ENCODE measurements at regions not wholly inside any gene's neighbourhood (a gene's known extent, or its start where the extent isn't known, plus 50 kb on each side); places are given as distances from the start of the nearest gene placed in this dataset.

- no peaks in the 10 kb centered on the region for H3K36me3 ChIP-seq
- no peaks in the 10 kb centered on the region for H3K27me3 ChIP-seq (replicated peaks)
- H3K9me3 ChIP-seq (replicated peaks), result peaks cover 2% of the 10 kb centered on the region; the same call in 1 of the 2 replicates
- H3K4me3 ChIP-seq, result no peak overlapping the region
- no peak for DNase-seq (ENCODE audit: low read depth in 1 of 2, low spot score in 2 of 2)
- no peaks in the 10 kb centered on the region for H3K4me1 ChIP-seq (replicated peaks)
- H3K27ac ChIP-seq, result no peak overlapping the region
Measured at GRCh38 chr3:109618766-109619378, 281.5 kb upstream of the DPPA4 start.

DNA sequence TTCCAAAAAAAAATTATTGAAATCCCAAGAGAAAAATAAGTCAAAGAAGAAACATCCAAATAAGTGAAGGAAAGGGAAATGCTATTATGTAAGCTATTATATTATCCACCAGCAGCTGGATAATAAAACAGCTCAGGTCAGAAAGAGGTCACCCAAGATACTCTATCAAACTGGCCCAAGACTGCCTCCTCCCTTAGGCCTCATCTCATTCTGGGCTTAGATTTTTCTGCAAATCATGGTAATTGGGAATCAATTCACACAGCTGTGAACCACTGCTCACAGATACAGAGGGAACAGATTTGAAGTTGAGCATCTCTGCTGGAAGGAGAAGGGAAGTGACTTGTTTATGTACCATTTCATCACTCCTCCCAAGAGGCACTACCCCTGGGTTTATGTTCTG lies 294.6 kb upstream of the DPPA4 start:
- Histone ChIP-seq H3K4me3 (no peak overlapping the region), H3K27me3 (replicated peaks) (no peaks in the 10 kb centered on the region), H3K36me3 (no peaks in the 10 kb centered on the region), H3K9me3 (replicated peaks) (no peaks in the 10 kb centered on the region), H3K4me1 (replicated peaks) (no peaks in the 10 kb centered on the region), H3K27ac (no peak overlapping the region)
- no peak for DNase-seq (ENCODE audit: low read depth in 1 of 2, low spot score in 2 of 2)

GRCh38 chr3:109640146-109640652 lies 302.9 kb upstream of the DPPA4 start:
- no peak for DNase-seq (ENCODE audit: low read depth in 1 of 2, low spot score in 2 of 2)

GRCh38 chr3:109642025-109642424 lies 304.7 kb upstream of the DPPA4 start:
- no peak for DNase-seq (ENCODE audit: low read depth in 1 of 2, low spot score in 2 of 2)
- H3K27ac ChIP-seq, result no peak overlapping the region
- no peaks in the 10 kb centered on the region for H3K27me3 ChIP-seq (replicated peaks)
- no peaks in the 10 kb centered on the region for H3K4me1 ChIP-seq (replicated peaks)
- no peaks in the 10 kb centered on the region for H3K9me3 ChIP-seq (replicated peaks)
- no peak overlapping the region for H3K4me3 ChIP-seq
- no peaks in the 10 kb centered on the region for H3K36me3 ChIP-seq

More at GRCh38 chr3:109640146-109640652, 302.9 kb upstream of the DPPA4 start:
- Histone ChIP-seq H3K9me3 (replicated peaks) (no peaks in the 10 kb centered on the region), H3K36me3 (no peaks in the 10 kb centered on the region), H3K4me1 (replicated peaks) (no peaks in the 10 kb centered on the region), H3K27me3 (replicated peaks) (no peaks in the 10 kb centered on the region), H3K27ac (no peak overlapping the region), H3K4me3 (no peak overlapping the region)

- no peak for DNase-seq (ENCODE audit: low read depth in 1 of 2, low spot score in 2 of 2)
- Histone ChIP-seq H3K4me3 (no peak overlapping the region), H3K27me3 (replicated peaks) (no peaks in the 10 kb centered on the region), H3K4me1 (replicated peaks) (no peaks in the 10 kb centered on the region), H3K27ac (no peak overlapping the region), H3K9me3 (replicated peaks) (no peaks in the 10 kb centered on the region), H3K36me3 (no peaks in the 10 kb centered on the region)
Measured at GRCh38 chr3:109643590-109643989, 306.2 kb upstream of the DPPA4 start.

DNA sequence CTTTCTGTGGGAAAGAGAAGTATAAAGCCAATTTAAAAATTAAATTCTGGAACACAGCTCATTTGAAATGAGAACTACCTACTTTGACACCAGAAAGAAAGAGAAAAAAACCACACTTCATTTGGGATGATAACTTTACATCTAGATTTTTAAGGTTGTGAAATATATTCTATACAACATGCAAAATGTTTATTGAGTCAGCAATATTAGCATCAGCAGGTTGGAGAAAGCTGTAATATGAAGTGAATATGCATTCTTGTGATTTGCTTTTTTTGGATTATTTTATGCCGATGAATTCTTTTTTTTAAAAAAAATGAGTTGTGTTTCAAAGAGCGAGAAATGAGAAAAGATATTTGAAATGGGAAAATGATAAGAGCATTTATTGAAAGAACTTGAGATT lies 307.0 kb upstream of the DPPA4 start:
- no peaks in the 10 kb centered on the region for H3K27me3 ChIP-seq (replicated peaks)
- no peaks in the 10 kb centered on the region for H3K36me3 ChIP-seq
- H3K4me3 ChIP-seq, result no peak overlapping the region
- no peaks in the 10 kb centered on the region for H3K9me3 ChIP-seq (replicated peaks)
- H3K27ac ChIP-seq, result no peak overlapping the region
- H3K4me1 ChIP-seq (replicated peaks), result no peaks in the 10 kb centered on the region
- no peak for DNase-seq (ENCODE audit: low read depth in 1 of 2, low spot score in 2 of 2)

DNA sequence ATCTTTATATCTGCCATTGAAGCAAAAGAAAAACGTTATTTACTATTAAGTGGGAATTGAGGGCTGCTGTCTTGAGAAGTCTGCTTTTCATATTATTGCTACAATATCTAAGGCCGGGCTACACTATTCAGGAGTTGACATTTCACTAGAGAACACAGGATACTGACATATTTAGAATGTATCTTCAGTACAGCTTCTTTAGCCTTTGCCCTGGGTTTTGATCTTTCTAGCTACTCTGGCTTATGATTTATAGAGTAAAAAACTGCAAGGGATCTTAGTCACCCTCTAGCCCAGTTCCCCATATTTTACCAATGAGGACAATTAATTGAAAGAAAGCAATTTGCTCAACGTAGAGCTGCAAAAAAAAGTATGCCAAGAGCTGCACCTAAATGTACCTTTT lies 307.4 kb upstream of the DPPA4 start:
- Histone ChIP-seq H3K36me3 (no peaks in the 10 kb centered on the region), H3K4me3 (no peak overlapping the region), H3K27ac (no peak overlapping the region), H3K27me3 (replicated peaks) (no peaks in the 10 kb centered on the region), H3K9me3 (replicated peaks) (no peaks in the 10 kb centered on the region), H3K4me1 (replicated peaks) (no peaks in the 10 kb centered on the region)
- DNase-seq (ENCODE audit: low read depth in 1 of 2, low spot score in 2 of 2), result no peak

DNA sequence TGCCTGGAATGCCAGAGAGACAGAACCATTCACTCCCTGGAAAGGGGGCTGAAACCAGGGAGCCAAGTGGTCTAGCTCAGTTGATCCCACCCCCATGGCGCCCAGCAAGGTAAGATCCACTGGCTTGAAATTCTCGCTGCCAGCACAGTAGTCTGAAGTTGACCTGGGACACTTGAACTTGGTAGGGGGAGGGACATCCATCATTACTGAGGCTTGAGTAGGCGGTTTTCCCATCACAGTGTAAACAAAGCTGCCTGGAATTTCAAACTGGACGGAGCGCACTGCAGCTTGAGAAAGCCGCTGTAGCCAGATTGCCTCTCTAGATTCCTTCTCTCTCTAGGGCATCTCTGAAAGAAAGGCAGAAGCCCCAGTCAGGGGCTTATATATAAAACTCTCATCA lies 310.7 kb upstream of the DPPA4 start:
- no peak for DNase-seq (ENCODE audit: low read depth in 1 of 2, low spot score in 2 of 2)
- H3K27ac ChIP-seq, result no peak overlapping the region
- no peaks in the 10 kb centered on the region for H3K27me3 ChIP-seq (replicated peaks)
- no peaks in the 10 kb centered on the region for H3K9me3 ChIP-seq (replicated peaks)
- no peaks in the 10 kb centered on the region for H3K4me1 ChIP-seq (replicated peaks)
- H3K4me3 ChIP-seq, result no peak overlapping the region
- no peaks in the 10 kb centered on the region for H3K36me3 ChIP-seq

- Histone ChIP-seq H3K4me3 (no peak overlapping the region), H3K4me1 (replicated peaks) (no peaks in the 10 kb centered on the region), H3K27ac (no peak overlapping the region), H3K36me3 (no peaks in the 10 kb centered on the region), H3K27me3 (replicated peaks) (no peaks in the 10 kb centered on the region), H3K9me3 (replicated peaks) (no peaks in the 10 kb centered on the region)
- DNase-seq (ENCODE audit: low read depth in 1 of 2, low spot score in 2 of 2), result no peak
Measured at GRCh38 chr3:109656225-109656624, 318.9 kb upstream of the DPPA4 start.

DNA sequence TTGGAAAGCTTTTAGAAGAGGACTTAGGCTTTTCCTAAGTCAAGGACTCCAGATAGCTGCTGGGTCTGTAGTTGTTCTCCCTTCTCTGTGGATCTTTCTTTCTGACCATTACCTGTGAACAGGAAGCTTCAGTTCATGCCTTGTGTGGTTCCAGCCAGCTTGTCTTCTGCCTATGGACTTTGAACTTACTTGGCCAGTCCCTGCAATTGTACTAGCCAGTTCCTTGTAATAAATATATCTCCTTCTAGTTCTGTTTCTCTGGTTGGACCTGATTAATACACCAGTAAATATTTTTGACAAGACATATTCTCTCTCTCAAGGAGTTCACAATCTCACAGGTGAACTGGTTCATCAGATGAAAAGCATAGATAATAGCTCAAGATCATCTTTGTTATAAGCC lies 341.3 kb upstream of the DPPA4 start:
- no peaks in the 10 kb centered on the region for H3K27me3 ChIP-seq (replicated peaks)
- no peaks in the 10 kb centered on the region for H3K4me1 ChIP-seq (replicated peaks)
- H3K36me3 ChIP-seq, result no peaks in the 10 kb centered on the region
- no peaks in the 10 kb centered on the region for H3K9me3 ChIP-seq (replicated peaks)
- H3K27ac ChIP-seq, result no peak overlapping the region
- DNase-seq (ENCODE audit: low read depth in 1 of 2, low spot score in 2 of 2), result no peak
- no peak overlapping the region for H3K4me3 ChIP-seq

- DNase-seq (ENCODE audit: low read depth in 1 of 2, low spot score in 2 of 2), result no peak
- Histone ChIP-seq H3K4me3 (no peak overlapping the region), H3K36me3 (no peaks in the 10 kb centered on the region), H3K27ac (no peak overlapping the region), H3K9me3 (replicated peaks) (no peaks in the 10 kb centered on the region), H3K27me3 (replicated peaks) (no peaks in the 10 kb centered on the region), H3K4me1 (replicated peaks) (no peaks in the 10 kb centered on the region)
Measured at GRCh38 chr3:109679664-109680063, 342.3 kb upstream of the DPPA4 start.

GRCh38 chr3:109683746-109684145 lies 346.4 kb upstream of the DPPA4 start:
- Histone ChIP-seq H3K36me3 (no peaks in the 10 kb centered on the region), H3K4me3 (no peak overlapping the region), H3K4me1 (replicated peaks) (peaks cover 5% of the 10 kb centered on the region; the same call in 1 of the 2 replicates), H3K9me3 (replicated peaks) (no peaks in the 10 kb centered on the region), H3K27me3 (replicated peaks) (no peaks in the 10 kb centered on the region), H3K27ac (no peak overlapping the region)
- no peak for DNase-seq (ENCODE audit: low read depth in 1 of 2, low spot score in 2 of 2)

- Histone ChIP-seq H3K9me3 (replicated peaks) (no peaks in the 10 kb centered on the region), H3K4me3 (no peak overlapping the region), H3K36me3 (no peaks in the 10 kb centered on the region), H3K27me3 (replicated peaks) (no peaks in the 10 kb centered on the region), H3K4me1 (replicated peaks) (peaks cover 5% of the 10 kb centered on the region; the same call in 1 of the 2 replicates), H3K27ac (no peak overlapping the region)
- peak; percentile 22 to 54 for DNase-seq (ENCODE audit: low read depth in 1 of 2, low spot score in 2 of 2)
Measured at GRCh38 chr3:109685084-109686079, 348.0 kb upstream of the DPPA4 start.

DNA sequence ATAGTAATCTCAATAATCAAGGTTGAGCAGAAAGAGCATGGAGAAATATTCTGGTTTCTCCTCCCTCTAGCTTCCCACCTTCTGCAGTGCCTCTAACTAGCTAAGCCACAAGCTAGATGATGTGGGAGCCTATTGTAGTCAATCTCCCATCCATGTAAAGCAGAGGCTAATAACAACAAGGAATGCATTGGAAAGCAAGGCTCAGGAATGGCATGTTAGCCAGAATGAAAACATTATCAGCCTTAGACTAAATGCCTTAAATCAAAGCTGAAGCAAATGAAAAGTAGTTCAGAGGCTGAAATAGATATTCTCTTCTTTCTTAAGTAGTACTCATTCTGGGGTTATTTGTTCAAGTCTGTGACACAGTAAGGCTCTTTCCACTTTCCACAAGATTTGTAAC lies 350.3 kb upstream of the DPPA4 start:
- H3K4me3 ChIP-seq, result no peak overlapping the region
- no peak for DNase-seq (ENCODE audit: low read depth in 1 of 2, low spot score in 2 of 2)
- H3K36me3 ChIP-seq, result no peaks in the 10 kb centered on the region
- H3K9me3 ChIP-seq (replicated peaks), result no peaks in the 10 kb centered on the region
- no peak overlapping the region for H3K27ac ChIP-seq
- peaks cover 5% of the 10 kb centered on the region; the same call in 1 of the 2 replicates for H3K4me1 ChIP-seq (replicated peaks)
- H3K27me3 ChIP-seq (replicated peaks), result no peaks in the 10 kb centered on the region
